Stimulated activated naive CD8-positive, alpha-beta T cell treated with anti-CD3 and anti-CD28 coated beads, Interleukin-15, amount 100 ng/mL, for 72 hours (primary cell): ENCODE measurements at regions not wholly inside any gene's neighbourhood (a gene's known extent, or its start where the extent isn't known, plus 50 kb on each side); places are given as distances from the start of the nearest gene placed in this dataset.
A peak's percentile ranks its signal among the peaks of the same experiment; 100 is the strongest.
"Not testable (repeated sequence)": the region's sequence is repeated elsewhere in the genome, so short reads cannot be mapped to it uniquely, and the experiment has no call there.

ENCODE experiments used
- ATAC-seq: fragments of 150-1000 bp; cut with Tn5 transposase; 2 replicates; pipeline ENCODE4 v1.10.0; 2021; ENCODE audit warnings: mild to moderate bottlenecking, moderate library complexity
- DNase-seq, 2 donors: peaks; one replicate each; pipeline ENCODE4 v3.0.0; 2021 to 2022
- H3K27ac Mint-ChIP-seq, 2 donors: one replicate each; pipeline ENCODE4 v1.8.0; 2022; ENCODE audit warnings: mild to moderate bottlenecking in 2 of 2, mixed read lengths in 2 of 2, moderate library complexity in 2 of 2
- H3K27me3 Mint-ChIP-seq: one replicate; pipeline ENCODE4 v1.8.0; 2022; ENCODE audit warnings: mixed read lengths
- H3K4me1 Mint-ChIP-seq: one replicate; pipeline ENCODE4 v1.8.0; 2022; ENCODE audit warnings: mild to moderate bottlenecking, mixed read lengths
- H3K4me3 Mint-ChIP-seq, 2 donors: one replicate each; pipeline ENCODE4 v1.8.0; 2022; ENCODE audit warnings: mild to moderate bottlenecking in 2 of 2, mixed read lengths in 2 of 2, moderate library complexity in 1 of 2
- H3K9me3 Mint-ChIP-seq, 2 donors: one replicate each; pipeline ENCODE4 v1.8.0; 2022; ENCODE audit warnings: mixed read lengths in 2 of 2

DNA sequence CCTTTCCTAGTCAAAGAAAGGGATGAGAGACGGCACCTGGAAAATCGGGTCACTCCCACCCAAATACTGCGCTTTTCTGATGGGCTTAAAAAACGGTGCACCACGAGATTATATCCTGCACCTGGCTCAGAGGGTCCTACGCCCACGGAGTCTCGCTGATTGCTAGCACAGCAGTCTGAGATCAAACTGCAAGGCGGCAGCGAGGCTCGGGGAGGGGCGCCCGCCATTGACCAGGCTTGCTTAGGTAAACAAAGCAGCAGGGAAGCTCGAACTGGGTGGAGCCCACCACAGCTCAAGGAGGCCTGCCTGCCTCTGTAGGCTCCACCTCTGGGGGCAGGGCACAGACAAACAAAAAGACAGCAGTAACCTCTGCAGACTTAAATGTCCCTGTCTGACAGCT, 309.9 kb downstream of the KIF20B start:
- not testable (repeated sequence) for H3K27ac Mint-ChIP-seq, ATAC-seq, H3K4me1 Mint-ChIP-seq, H3K9me3 Mint-ChIP-seq, DNase-seq, H3K27me3 Mint-ChIP-seq, H3K4me3 Mint-ChIP-seq

DNA sequence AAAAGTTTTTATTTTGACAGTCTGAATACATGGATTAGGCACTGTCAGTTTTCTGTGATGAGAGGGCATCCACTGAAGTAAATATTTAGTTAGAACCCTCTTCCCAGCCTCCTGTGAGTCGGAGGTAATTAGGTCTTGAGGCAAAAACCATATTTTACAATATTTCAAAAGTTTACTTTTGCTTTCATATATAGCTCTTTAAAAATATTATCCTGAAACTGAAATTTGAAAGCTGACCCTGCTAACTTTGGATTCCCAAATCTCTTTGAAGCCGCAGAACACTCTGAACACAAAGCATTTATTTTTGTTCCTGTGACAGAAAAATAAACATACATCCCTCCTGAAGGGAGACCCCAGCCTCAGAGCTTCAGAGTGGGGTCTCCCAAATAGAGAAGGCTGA, 317.4 kb downstream of the KIF20B start:
- H3K4me1 Mint-ChIP-seq = no peaks in the 10 kb centered on the region
- DNase-seq = no peak
- no peak overlapping the region for H3K4me3 Mint-ChIP-seq
- H3K27me3 Mint-ChIP-seq = no peaks in the 10 kb centered on the region
- no peaks in the 10 kb centered on the region for H3K9me3 Mint-ChIP-seq
- no peak for ATAC-seq
- no peak overlapping the region for H3K27ac Mint-ChIP-seq

DNA sequence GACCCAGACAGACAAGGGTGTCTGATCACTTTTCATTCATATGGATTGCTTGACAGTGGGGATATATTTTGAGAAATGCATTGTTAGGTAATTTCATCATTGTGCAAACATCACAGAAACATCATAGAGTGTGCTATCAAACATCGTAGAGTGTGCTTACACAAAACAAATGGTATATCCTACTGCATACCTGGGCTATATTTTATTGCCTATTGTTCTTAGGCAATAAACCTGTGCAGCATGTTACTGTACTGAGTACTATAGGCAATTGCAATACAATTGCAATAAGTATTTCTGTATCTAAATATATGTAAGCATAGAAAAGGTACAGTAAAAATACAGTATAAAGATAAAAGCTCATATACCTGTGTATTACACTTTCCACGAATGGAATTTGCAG, 319.1 kb downstream of the KIF20B start:
- Mint-ChIP-seq H3K4me1 (no peaks in the 10 kb centered on the region), H3K4me3 (no peak overlapping the region), H3K27ac (no peak overlapping the region), H3K9me3 (no peaks in the 10 kb centered on the region), H3K27me3 (no peaks in the 10 kb centered on the region)
- DNase-seq (no peak), ATAC-seq (no peak)

DNA sequence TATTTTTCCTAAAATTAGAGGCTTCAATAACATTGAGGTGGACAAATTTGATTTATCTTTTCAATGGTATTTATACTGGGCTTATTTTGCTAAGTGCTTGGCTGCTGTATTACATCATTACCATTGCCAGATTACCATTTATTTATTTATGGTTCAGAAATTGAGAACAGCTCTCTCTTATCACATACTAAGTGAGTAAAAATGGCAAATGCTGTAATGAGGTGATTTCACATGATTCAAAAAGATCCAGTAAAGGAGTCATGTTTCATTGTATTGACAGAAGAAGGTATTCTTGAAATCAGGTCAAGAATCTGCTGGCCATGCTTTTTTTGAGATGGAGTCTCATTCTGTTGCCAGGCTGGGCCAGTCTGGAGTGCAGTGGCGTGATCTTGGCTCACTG, 322.6 kb downstream of the KIF20B start:
- no peak for ATAC-seq
- no peak overlapping the region for H3K4me3 Mint-ChIP-seq
- no peaks in the 10 kb centered on the region for H3K4me1 Mint-ChIP-seq
- no peak for DNase-seq
- no peaks in the 10 kb centered on the region for H3K27me3 Mint-ChIP-seq
- H3K27ac Mint-ChIP-seq = no peak overlapping the region
- no peaks in the 10 kb centered on the region for H3K9me3 Mint-ChIP-seq

DNA sequence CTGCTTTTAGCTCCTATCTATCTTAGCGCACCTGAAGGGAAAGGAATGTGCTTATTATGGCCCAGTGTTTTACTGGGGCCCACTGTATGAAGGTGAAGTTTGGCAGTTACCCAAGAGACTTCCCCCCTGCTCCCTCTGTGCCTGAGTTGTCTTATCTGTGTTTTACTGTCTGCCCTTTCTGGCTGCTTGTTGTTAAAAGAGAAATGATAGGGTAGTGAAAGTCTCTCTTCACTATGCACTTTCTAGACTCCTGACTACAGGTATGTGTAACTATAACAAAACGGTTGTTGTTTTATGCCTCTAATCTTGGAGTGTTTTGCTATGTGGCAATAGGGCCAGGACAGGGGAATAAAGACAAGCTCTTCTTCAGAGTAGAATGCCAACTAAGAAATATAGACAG, 326.9 kb downstream of the KIF20B start:
- peaks cover 0 to 5% of the 10 kb centered on the region in 2 donors for H3K9me3 Mint-ChIP-seq
- ATAC-seq = no peak
- no peak for DNase-seq
- no peaks in the 10 kb centered on the region for H3K27me3 Mint-ChIP-seq
- H3K4me3 Mint-ChIP-seq = no peak overlapping the region
- H3K27ac Mint-ChIP-seq = no peak overlapping the region
- no peaks in the 10 kb centered on the region for H3K4me1 Mint-ChIP-seq

DNA sequence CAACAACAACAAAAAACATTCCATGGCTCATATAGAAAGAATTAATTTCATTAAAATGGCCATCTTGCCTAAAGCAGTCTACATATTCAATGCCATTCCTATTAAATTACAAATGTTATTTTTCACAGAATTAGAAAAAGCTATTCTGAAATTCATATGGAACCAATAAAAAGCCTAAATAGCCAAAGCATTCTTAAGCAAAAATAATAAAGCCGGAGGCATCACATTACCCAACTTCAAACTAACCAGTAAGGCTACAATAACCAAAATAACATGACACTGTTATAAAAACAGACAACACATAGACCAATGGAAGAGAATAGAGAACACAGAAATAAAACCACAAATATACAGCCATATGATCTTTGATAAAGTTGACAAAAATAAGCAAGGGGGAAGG, 330.4 kb downstream of the KIF20B start:
- no peaks in the 10 kb centered on the region for H3K4me1 Mint-ChIP-seq
- no peaks in the 10 kb centered on the region for H3K27me3 Mint-ChIP-seq
- ATAC-seq = no peak
- H3K4me3 Mint-ChIP-seq = no peak overlapping the region
- H3K27ac Mint-ChIP-seq = no peak overlapping the region
- peaks cover 0 to 5% of the 10 kb centered on the region in 2 donors for H3K9me3 Mint-ChIP-seq
- DNase-seq = no peak

DNA sequence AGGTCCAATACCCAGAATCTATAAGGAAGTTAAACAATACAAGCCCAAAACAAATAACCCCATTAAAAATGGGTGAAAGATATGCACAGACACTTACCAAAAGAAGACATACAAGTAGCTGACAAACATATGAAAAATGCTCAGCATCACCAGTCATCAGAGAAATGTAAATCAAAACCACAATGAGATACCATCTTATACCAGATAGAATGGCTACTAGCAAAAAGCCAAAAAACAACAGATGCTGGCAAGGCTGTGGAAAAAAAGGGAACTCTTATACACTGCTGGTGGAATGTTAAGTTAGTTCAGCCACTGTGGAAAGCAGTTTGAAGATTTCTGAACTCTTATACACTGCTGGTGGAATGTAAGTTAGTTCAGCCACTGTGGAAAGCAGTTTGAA, 331.1 kb downstream of the KIF20B start:
- ATAC-seq (no peak), DNase-seq (no peak)
- H3K4me1 Mint-ChIP-seq = no peaks in the 10 kb centered on the region
- H3K4me3 Mint-ChIP-seq = no peak overlapping the region
- H3K9me3 Mint-ChIP-seq = peaks cover 0 to 5% of the 10 kb centered on the region in 2 donors
- no peak overlapping the region for H3K27ac Mint-ChIP-seq
- H3K27me3 Mint-ChIP-seq = no peaks in the 10 kb centered on the region

DNA sequence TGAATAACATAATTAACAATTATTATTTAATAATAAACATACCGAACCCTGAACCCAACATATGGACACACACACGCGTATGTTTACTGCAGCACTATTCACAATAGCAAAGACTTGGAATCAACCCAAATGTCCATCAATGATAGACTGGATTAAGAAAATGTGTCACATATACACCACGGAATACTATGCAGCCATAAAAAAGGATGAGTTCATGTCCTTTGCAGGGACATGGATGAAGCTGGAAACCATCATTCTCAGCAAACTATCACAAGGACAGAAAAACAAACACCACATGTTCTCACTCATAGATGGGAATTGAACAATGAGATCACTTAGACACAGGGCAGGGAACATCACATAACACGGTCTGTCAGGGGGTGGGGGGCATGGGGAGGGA, 333.5 kb downstream of the KIF20B start:
- DNase-seq, ATAC-seq, H3K4me1 Mint-ChIP-seq, H3K4me3 Mint-ChIP-seq, H3K27ac Mint-ChIP-seq, H3K27me3 Mint-ChIP-seq, H3K9me3 Mint-ChIP-seq: not testable (repeated sequence)

DNA sequence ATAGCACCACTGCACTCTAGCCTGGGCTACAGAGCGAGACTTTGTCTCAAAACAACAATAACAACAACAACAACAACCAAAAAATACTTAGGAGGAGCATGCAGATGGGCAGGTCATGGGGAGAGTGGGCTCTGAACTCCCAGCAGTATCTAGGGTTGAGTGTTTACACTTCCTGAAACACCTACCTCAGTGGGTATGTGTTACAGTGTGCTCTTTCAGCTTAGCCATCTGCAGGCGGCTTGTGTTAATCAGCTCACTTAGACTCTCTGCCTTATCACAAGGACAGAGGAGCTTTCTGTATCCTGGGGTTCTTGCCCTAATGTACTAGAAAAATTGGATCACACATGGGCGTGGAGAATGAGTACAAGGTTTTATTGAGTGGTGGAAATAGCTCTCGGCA, 340.2 kb downstream of the KIF20B start:
- H3K27ac Mint-ChIP-seq = no peak overlapping the region
- no peak for DNase-seq
- ATAC-seq = no peak
- no peaks in the 10 kb centered on the region for H3K27me3 Mint-ChIP-seq
- no peaks in the 10 kb centered on the region for H3K9me3 Mint-ChIP-seq
- no peak overlapping the region for H3K4me3 Mint-ChIP-seq
- no peaks in the 10 kb centered on the region for H3K4me1 Mint-ChIP-seq

DNA sequence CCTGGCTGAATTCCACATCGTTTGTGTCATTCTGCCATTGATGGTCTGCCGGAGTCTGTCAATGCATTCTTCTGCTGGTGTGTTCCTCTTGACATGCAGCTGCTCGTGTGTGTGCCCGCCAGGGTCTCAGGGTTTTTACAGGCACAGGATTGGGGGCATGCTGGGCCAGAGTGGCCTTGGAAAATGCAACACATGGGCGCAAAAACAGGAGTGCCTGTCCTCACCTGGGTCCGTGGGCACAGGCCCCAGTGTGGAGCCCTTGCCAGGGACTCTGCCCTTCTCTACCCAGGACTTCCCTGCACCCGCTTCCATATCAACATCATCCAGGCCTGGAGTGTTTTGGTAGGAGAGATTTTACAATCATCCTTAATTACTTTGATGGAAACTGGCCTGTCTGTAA, 340.7 kb downstream of the KIF20B start:
- ATAC-seq = no peak
- Mint-ChIP-seq H3K27ac (no peak overlapping the region), H3K9me3 (peaks cover 0 to 2% of the 10 kb centered on the region in 2 donors), H3K27me3 (peaks cover 4% of the 10 kb centered on the region), H3K4me3 (no peak overlapping the region), H3K4me1 (no peaks in the 10 kb centered on the region)
- no peak for DNase-seq

DNA sequence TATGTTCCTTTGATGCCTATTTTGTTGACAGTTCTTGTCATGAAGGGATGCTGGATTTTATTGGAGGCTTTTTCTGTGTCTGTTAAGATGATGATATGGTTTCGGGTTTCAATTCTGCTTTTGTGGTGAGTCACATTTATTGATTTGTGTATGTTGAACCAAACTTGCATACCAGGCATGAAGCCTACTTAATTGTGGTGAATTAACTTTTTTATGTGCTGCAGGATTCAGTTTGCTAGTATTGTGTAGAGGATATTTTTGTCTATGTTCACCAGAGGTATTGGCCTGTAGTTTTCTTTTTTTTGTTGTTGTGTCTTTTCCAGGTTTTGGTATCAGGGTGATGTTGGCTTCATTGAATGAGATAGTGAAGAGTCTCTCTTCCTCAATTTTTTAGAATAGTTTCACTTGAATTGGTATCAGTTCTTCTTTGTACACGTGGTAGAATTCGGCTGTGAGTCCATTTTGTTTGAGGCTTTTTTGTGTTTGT, 345.9 kb downstream of the KIF20B start:
- ATAC-seq (no peak), DNase-seq (no peak)
- Mint-ChIP-seq H3K27me3 (peaks cover 15% of the 10 kb centered on the region), H3K4me1 (no peaks in the 10 kb centered on the region), H3K27ac (no peak overlapping the region), H3K9me3 (peaks cover 0 to 7% of the 10 kb centered on the region in 2 donors), H3K4me3 (no peak overlapping the region)

DNA sequence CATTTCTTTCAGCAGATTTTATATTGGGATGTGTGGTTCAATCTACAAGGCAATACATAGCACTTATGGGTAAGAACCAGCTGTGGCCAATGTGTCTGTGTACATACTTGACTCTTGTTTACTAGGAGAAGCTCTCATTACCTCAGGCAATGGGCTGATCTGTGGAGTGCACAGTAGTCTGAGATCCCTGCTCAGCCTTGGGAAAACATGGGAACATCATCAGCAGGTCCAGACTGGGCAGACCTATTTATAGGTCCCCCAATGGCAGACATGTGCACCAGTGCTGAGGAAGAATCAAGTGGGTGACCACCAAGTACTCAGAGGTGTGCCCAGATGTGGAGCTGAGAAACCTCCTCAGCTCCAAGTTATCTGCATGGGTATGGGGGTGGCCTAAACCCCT, 349.7 kb downstream of the KIF20B start:
- Mint-ChIP-seq H3K9me3 (peaks cover 0 to 7% of the 10 kb centered on the region in 2 donors), H3K4me3 (no peak overlapping the region), H3K4me1 (no peaks in the 10 kb centered on the region), H3K27ac (peak overlapping the region in 1 of 2 donors; percentile 22), H3K27me3 (peaks cover 15% of the 10 kb centered on the region)
- ATAC-seq = peak; percentile 7
- DNase-seq = no peak

DNA sequence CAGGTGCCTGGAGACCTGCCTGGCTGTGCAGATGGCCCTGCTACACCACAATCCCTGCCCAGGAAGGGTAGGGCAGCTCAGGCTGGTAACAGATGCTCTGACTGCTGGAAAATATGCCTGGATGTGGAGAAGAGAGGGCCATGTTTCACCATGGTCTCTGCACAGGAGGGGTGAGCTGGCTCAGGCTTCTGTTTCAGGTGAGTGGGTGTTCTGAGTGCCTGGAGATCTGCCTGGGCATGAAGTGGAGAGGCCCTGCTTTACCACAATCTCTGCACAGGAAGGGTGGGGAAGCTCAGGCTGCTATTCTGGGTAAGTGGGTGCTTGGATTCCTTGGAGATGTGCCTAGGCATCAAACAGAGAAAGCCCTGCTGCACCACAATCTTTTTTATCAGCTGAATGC, 350.1 kb downstream of the KIF20B start:
- H3K27ac Mint-ChIP-seq = no peak overlapping the region
- H3K4me3 Mint-ChIP-seq = no peak overlapping the region
- DNase-seq (no peak), ATAC-seq (peak; percentile 39)
- peaks cover 0 to 7% of the 10 kb centered on the region in 2 donors for H3K9me3 Mint-ChIP-seq
- H3K27me3 Mint-ChIP-seq = peaks cover 15% of the 10 kb centered on the region
- no peaks in the 10 kb centered on the region for H3K4me1 Mint-ChIP-seq

DNA sequence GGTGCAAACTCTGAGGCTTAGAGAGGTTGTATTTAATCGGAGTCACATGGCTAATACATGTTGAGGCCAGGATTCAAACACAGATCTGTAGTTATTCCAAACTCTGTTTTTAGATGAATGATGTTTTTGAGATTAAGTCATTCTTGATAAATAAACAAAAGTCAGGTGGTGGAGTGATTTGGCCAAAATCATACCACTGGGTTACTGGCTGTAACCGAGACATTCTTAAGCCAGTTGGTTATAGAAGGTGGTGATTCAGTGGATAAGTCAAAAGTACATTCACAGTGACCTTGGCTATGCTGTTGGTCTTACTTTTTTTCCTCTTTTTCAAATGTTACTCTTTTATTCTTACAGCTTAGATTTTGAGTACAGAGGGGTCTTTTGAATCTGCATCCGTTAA, 361.4 kb downstream of the KIF20B start:
- Mint-ChIP-seq H3K4me3 (no peak overlapping the region), H3K27ac (no peak overlapping the region), H3K4me1 (no peaks in the 10 kb centered on the region), H3K9me3 (no peaks in the 10 kb centered on the region), H3K27me3 (no peaks in the 10 kb centered on the region)
- DNase-seq (no peak), ATAC-seq (no peak)

DNA sequence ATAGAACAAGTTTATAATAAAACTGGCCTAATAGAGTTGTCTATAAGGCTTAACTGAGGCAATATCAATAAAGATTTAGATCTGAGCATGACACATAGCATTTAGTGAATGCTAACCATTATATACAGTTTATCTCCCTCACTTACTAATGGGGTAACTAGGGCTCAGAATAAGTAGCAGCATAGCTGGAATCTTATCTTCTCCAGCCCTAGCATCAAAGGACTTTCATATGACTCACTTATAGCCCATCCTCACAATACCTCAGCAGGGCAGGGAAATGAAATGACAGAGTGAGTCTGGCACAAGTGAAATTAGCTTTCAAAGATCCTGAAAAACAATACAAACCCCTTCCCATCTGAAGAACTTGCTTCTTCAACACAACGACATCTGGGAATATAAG, 362.9 kb downstream of the KIF20B start:
- H3K4me3 Mint-ChIP-seq = no peak overlapping the region
- no peaks in the 10 kb centered on the region for H3K9me3 Mint-ChIP-seq
- H3K27me3 Mint-ChIP-seq = no peaks in the 10 kb centered on the region
- H3K27ac Mint-ChIP-seq = no peak overlapping the region
- no peaks in the 10 kb centered on the region for H3K4me1 Mint-ChIP-seq
- ATAC-seq (no peak), DNase-seq (no peak)

DNA sequence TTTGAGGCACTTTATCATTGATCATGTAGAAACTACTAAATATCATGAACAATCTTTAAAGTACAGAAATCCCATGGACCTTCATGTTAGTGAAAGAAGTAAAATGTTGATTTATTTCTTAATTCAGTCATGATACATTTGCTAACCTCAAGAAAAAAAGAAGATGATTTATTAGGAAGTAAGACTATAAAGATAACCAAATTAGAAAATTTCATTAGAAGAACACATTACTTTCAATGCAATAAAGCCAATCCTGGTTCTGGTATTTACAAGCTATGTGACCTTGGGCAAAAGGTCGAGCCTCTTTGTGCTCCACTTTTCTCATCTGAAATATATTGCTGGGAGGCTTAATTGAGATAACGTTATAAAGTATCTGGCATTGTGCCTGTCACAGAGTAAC, 365.0 kb downstream of the KIF20B start:
- no peaks in the 10 kb centered on the region for H3K9me3 Mint-ChIP-seq
- DNase-seq (no peak), ATAC-seq (no peak)
- no peaks in the 10 kb centered on the region for H3K4me1 Mint-ChIP-seq
- no peaks in the 10 kb centered on the region for H3K27me3 Mint-ChIP-seq
- H3K27ac Mint-ChIP-seq = no peak overlapping the region
- H3K4me3 Mint-ChIP-seq = no peak overlapping the region

DNA sequence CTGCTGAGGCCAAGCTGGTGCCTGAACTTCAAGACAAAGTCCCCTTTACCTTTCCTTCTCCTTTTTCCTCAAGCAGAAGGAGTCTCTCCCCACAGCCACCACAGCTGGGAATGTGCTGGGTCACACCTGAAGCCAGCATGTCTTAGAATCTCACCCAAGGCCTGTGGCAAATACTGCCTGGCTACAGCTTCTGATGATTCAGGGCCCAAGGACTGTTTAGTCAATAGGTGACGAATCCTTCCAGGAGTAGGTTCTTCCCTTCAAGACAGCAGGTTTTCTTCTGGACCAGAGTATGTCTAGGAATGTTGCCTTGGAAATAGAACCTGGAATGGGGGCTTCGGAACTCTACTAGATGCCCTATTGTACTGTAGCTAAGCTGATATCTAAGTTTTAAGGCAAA, 374.6 kb downstream of the KIF20B start:
- peaks cover 6% of the 10 kb centered on the region for H3K27me3 Mint-ChIP-seq
- DNase-seq (no peak), ATAC-seq (no peak)
- no peak overlapping the region for H3K4me3 Mint-ChIP-seq
- H3K27ac Mint-ChIP-seq = no peak overlapping the region
- H3K4me1 Mint-ChIP-seq = no peaks in the 10 kb centered on the region
- H3K9me3 Mint-ChIP-seq = no peaks in the 10 kb centered on the region
